Type B pancreatic cell (in vitro differentiated cells): ENCODE measurements at regions not wholly inside any gene's neighbourhood (a gene's known extent, or its start where the extent isn't known, plus 50 kb on each side); places are given as distances from the start of the nearest gene placed in this dataset.

Source experiments
- DNase-seq: peaks from one replicate; pipeline ENCODE4 v3.0.0; 2021; ENCODE audit warnings: mixed read lengths; ENCODE audit not compliant: unreplicated experiment; ENCODE audit errors: extremely low spot score
- H3K27ac Mint-ChIP-seq: 2 replicates; pipeline ENCODE4 v1.8.0; 2021; ENCODE audit warnings: mild to moderate bottlenecking, mixed read lengths
- H3K27me3 Mint-ChIP-seq: 2 replicates; pipeline ENCODE4 v1.8.0; 2021; ENCODE audit warnings: mixed read lengths
- H3K36me3 Mint-ChIP-seq: 2 replicates; pipeline ENCODE4 v1.8.0; 2021; ENCODE audit warnings: mixed read lengths
- H3K4me1 Mint-ChIP-seq: one replicate; pipeline ENCODE4 v1.8.0; 2021; ENCODE audit warnings: mixed read lengths; ENCODE audit not compliant: unreplicated experiment
- H3K4me3 Mint-ChIP-seq: 2 replicates; pipeline ENCODE4 v1.8.0; 2021; ENCODE audit warnings: mild to moderate bottlenecking, mixed read lengths
- H3K9me3 Mint-ChIP-seq: 2 replicates; pipeline ENCODE4 v1.8.0; 2021; ENCODE audit warnings: mixed read lengths
- TF ChIP-seq, protein P1 (sequence below): fragments of 200-600 bp; sonication (generic); conservative IDR thresholded peaks from 2 replicates; pipeline ENCODE4 v1.5.0; 2021; ENCODE audit warnings: antibody characterized with exemption, mild to moderate bottlenecking

DNA sequence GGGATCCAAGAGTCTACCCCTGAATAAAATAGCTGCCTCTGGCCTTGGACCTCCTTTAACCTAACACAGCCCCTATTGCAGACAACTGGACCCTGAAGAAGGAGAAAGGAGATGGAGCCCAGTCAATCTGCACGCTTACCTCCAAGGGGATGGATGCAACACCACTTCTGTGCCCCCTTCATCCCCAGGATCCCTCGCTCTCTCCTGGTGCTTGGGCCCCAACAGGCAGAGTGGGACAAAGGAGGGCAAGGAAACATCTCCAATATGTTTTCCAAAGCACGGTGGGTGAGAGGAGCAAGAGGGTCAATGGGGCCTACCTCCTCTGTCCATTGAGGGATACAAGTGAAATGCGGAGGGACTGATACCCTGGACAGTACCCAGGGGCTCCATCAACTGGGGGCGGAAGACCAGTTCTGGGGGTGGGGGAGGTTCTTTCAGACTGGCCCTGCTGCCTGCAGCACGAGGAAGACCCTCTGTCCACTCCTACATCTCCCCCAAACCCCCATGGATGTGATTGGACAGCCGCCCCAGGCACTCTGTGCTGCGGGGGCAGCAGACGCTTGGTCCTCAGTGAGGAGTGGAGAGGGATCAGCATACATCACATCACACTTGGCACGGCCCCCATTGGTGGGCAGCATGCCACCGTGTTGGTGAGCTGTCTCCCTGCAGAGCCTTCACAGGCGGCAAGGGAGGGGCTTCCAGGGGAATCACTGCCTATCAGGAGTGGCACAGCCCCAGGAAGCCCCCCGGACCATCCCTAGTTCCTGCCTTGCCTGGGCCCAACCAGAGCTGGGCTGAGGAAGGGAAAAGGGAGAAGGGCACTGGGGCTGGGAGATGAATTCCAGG, 70.6 kb downstream of the MRPL14 start:
- H3K4me3 Mint-ChIP-seq = no peak overlapping the region
- H3K27me3 Mint-ChIP-seq = no peaks in the 10 kb centered on the region
- TF ChIP-seq, protein P1, sequence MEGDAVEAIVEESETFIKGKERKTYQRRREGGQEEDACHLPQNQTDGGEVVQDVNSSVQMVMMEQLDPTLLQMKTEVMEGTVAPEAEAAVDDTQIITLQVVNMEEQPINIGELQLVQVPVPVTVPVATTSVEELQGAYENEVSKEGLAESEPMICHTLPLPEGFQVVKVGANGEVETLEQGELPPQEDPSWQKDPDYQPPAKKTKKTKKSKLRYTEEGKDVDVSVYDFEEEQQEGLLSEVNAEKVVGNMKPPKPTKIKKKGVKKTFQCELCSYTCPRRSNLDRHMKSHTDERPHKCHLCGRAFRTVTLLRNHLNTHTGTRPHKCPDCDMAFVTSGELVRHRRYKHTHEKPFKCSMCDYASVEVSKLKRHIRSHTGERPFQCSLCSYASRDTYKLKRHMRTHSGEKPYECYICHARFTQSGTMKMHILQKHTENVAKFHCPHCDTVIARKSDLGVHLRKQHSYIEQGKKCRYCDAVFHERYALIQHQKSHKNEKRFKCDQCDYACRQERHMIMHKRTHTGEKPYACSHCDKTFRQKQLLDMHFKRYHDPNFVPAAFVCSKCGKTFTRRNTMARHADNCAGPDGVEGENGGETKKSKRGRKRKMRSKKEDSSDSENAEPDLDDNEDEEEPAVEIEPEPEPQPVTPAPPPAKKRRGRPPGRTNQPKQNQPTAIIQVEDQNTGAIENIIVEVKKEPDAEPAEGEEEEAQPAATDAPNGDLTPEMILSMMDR = no peak
- peaks cover 5% of the 10 kb centered on the region for H3K9me3 Mint-ChIP-seq
- H3K4me1 Mint-ChIP-seq = peaks cover 39% of the 10 kb centered on the region
- H3K27ac Mint-ChIP-seq = no peak overlapping the region
- no peaks in the 10 kb centered on the region for H3K36me3 Mint-ChIP-seq
- no peak for DNase-seq

DNA sequence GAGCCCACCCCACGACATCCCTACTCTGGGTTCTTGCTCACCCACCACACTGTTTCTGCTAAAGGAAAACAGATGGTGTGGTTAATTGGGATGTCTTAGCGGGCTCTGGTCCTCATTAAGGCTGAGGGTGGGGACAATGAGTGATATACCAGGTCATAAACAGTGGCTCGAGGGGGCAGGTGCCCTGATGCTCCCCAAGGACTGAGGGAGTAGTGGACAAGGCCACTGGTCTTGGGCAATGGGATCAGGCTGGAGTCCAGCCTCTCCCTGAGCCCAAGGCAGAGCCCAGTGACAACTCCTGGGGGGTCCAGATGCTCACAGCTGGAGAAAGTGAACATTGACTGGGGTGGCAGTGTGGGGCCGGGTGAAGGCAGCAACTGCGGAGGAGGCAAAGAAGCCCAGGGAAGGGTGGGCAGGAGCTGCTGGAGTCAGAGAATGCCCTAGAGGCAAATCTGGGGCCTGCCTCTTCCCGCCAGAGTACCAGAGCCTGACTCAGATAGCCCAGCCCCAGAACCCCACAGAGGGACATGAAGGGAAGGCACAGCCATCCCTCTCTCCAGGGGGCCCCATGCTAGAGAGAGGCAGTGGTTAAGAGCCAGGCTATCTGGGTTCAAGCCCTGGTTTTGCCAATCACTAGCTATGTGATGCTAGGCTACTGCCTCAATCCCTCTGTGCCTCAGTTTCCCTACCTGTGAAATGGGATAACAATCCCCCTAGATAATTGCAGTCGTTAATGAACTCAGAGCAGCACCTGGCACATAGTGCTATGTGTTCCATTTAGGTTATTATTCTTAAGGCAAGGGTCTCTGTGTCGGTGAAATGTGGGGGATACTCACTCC, 72.3 kb downstream of the MRPL14 start:
- Mint-ChIP-seq H3K27ac (no peak overlapping the region), H3K36me3 (no peaks in the 10 kb centered on the region), H3K4me3 (no peak overlapping the region), H3K4me1 (peaks cover 48% of the 10 kb centered on the region), H3K9me3 (peaks cover 2% of the 10 kb centered on the region), H3K27me3 (no peaks in the 10 kb centered on the region)
- no peak for DNase-seq
- TF ChIP-seq, protein P1 = no peak

GRCh38 chr6:44053760-44054556, 73.3 kb downstream of the MRPL14 start:
- DNase-seq = no peak
- Mint-ChIP-seq H3K27ac (no peak overlapping the region), H3K4me3 (no peak overlapping the region), H3K9me3 (no peaks in the 10 kb centered on the region), H3K27me3 (no peaks in the 10 kb centered on the region), H3K36me3 (no peaks in the 10 kb centered on the region), H3K4me1 (peaks cover 53% of the 10 kb centered on the region)
- TF ChIP-seq, protein P1 = no peak

GRCh38 chr6:44053106-44053756, 74.0 kb downstream of the MRPL14 start:
- DNase-seq = no peak
- no peak overlapping the region for H3K4me3 Mint-ChIP-seq
- no peak overlapping the region for H3K27ac Mint-ChIP-seq
- peaks cover 46% of the 10 kb centered on the region for H3K4me1 Mint-ChIP-seq
- TF ChIP-seq, protein P1 = no peak
- H3K36me3 Mint-ChIP-seq = no peaks in the 10 kb centered on the region
- H3K27me3 Mint-ChIP-seq = no peaks in the 10 kb centered on the region
- H3K9me3 Mint-ChIP-seq = no peaks in the 10 kb centered on the region

- TF ChIP-seq, protein P1 = no peak
- Mint-ChIP-seq H3K9me3 (no peaks in the 10 kb centered on the region), H3K4me1 (peaks cover 39% of the 10 kb centered on the region), H3K27ac (no peak overlapping the region), H3K27me3 (no peaks in the 10 kb centered on the region), H3K36me3 (no peaks in the 10 kb centered on the region), H3K4me3 (no peak overlapping the region)
- DNase-seq = no peak
These were observed 74.7 kb downstream of the MRPL14 start for GRCh38 chr6:44052419-44053023.
